HG02852 (cell line): ENCODE measurements at regions not wholly inside any gene's neighbourhood (a gene's known extent, or its start where the extent isn't known, plus 50 kb on each side); places are given as distances from the start of the nearest gene placed in this dataset.
"Not testable (repeated sequence)": the region's sequence is repeated elsewhere in the genome, so short reads cannot be mapped to it uniquely, and the experiment has no call there.

Experiments used
- ATAC-seq: cut with Tn5 transposase; IDR thresholded peaks from one replicate; pipeline ENCODE4 v1.9.1; 2021; ENCODE audit warnings: mild to moderate bottlenecking, moderate library complexity; ENCODE audit not compliant: unreplicated experiment

DNA sequence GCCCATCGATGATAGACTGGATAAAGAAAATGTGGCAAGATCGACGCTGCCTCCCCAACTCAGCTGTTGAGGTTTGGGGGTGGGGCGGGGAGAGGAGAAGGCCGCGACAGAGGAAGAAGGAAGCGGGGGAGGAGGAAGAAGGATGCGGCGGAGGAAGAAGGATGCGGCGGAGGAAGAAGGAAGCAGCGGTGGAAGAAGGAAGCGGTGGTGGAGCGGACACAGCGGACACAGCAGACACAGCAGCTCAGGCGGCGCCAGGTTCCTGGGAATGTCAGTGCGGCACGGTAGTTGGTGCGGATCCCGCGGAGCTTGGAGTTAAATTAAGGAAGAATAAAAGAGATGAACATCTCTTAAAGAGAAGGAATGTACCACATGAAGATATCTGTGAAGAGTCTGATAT is 163.9 kb upstream of the NT5E start:
- no peak for ATAC-seq

DNA sequence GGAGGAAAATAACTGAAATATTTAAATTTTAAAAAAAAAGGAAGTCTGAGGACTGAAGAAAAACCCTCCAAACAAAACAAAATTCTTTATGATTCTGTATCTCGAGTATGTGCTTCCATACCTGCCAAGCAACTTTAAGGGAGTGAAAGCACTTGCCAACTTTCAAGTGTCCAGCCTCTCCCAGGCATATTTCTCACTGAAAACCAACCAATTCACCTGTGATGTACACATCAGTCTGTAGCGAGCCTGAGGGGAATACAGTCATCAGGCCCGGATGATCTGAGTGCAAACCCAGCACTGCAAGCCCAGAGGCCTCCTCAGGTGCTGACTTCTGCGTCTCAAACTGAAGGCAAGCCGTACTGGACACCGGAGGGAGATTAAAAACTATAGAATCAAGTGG is 164.8 kb upstream of the NT5E start:
- no peak for ATAC-seq

DNA sequence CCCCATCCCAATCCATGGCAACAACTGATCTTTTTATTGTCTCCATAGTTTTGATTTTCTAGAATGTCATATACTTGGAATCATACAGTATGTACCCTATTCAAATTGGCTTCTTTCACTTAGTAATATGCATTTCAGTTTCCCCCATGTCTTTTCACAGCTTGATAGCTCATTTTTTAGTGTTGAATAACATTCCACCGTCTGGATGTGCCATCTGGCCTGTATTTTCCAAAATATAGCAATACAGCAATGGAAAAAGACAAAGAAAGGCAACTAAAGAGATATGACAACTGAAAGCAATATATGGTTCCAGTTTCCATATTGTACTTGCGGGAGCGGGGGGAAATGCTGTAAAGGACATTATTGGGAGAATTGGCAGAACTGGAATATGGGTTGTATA is 166.4 kb upstream of the NT5E start:
- no peak for ATAC-seq

DNA sequence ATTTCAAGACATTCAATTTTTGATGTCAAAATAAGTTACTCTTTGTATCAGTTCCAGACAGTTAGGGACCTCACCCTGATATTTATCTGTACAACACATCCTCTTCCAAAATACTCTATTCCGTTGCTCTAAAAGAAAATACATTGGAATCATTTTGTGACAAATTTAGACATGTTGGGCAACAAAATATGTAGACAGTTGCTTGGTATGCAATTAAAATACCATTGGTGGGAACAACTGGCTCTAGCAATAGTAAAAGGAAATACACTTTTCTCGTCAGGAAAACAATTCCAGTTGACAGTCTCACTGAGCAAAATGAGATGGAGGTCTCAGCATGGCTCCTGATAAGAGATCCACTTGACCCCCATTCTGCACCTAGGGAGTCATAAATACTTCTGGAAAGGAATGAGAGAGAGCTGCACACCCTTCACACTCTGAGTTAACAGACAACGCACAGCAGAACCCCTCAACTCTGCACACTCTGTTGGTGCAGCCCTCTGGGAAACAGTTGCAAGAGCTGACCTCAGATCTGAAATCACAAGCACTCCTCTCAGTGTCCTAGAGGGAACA is 171.3 kb upstream of the NT5E start:
- no peak for ATAC-seq

DNA sequence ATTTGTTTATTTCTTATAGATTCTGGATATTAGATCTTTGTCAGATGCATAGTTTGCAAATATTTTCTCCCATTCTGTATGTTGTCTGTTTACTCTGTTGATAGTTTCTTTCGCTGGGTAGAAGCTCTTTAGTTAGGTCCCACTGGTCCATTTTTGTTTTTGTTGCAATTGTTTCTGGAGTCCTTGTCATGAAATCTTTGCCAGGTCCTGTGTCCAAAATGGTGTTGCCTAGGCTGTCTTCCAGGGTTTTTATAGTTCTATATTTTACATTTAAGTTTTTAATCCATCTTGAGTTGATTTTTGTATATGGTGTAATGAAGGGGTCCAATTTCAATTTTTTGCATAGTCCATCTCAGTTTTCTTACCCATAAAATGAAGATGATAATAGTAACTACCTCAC is 173.9 kb upstream of the NT5E start:
- ATAC-seq: not testable (repeated sequence)

DNA sequence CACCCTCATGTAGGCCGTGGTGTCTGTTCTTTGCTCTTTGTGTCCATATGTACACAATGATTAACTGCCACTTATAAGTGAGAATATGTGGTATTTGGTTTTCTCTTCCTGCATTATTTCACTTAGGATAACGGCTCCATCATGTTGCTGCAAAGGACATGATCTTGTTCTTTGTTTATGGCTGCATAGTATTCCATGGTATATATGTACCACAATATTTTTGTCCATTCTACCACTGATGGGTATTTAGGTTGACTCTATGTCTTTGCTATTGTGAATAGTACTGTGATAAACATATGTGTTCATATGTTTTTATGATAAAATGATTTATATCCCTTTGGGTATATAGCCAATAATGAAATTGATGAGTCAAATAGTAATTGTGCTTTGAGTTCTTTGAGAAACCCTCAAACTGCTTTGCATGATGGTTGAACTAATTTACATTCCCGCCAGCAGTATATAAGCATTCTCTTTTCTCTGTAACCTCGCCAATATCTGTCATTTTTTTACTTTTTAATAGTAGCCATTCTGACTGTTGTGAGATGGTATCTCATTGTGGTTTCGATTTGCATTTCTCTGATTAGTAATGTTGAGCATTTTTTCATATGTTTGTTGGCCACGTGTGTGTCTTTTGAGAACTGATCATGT is 174.4 kb upstream of the NT5E start:
- ATAC-seq: no peak

DNA sequence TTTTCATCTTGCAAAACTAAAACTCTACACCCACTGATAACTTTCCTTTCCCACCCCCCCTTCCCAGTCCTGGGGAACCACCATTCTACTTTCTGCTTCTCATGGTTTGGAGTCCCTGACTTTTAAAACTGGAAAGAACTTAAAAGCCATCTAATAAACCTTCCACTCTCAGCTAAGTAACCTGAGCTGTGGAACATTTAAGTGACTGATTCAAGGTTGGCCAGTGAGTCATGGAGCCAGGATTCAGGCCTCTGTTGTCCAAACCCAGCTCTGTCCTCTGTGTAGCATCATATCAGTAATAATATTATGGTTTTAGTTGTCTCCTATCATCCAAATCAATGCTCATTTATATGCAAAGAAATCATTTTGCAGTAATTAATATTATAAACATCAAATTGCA is 176.0 kb upstream of the NT5E start:
- no peak for ATAC-seq

DNA sequence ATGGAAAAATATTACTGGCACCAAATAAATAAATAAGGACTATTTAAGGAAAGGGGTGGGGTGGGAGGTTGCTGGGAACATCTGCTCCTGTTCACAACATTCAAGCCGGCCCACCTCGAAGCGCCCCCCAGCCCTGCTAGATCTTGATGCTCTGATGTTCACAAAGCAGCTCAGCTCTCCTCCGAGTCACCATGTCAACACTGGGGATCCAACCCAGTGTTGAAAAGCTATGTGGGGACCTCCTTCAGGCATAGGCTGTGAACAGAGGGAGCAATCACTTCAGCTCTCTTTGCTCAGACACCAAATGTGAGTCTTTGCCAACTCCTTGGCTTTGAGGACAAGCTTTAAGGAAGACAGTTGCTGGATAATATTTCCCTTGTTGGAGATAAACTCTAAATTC is 176.8 kb upstream of the NT5E start:
- ATAC-seq: no peak

DNA sequence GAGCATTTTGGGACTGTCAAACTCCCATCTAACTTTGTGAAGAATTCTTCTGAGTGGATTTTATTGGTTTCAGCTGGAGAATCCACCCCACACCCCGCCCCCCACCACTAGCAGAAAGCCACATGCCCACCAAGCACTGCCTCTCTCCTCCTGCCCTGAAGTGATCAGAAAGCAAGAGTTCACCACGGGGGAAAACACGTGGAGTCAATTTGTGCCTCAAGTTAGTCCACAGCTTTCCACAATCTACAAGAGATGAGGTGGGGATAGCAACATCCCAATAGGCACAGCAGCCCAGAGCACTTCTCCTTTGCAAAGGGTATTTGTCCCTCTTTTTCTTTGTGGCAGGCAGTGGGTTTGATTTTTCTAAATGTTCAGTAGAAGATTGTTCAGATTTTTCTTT is 177.3 kb upstream of the NT5E start:
- ATAC-seq: no peak

DNA sequence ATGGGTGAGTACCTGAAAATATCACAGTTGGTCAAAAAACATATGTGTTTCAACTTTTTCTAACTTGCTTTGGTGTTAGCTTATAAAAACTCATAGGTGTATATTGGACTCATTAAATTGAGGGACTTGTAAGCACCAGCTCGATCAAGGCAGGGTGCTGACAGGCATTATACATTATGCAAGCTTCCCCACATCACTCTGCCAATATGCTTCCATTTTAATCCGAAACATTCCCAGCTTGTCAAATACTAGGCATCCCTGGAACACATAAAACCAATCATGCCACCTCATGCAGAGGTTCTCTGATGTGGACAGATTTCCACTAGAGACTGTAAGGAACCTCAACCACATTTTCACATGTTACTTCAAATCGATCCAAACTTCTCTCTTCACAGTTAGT is 187.3 kb upstream of the NT5E start:
- ATAC-seq: no peak

DNA sequence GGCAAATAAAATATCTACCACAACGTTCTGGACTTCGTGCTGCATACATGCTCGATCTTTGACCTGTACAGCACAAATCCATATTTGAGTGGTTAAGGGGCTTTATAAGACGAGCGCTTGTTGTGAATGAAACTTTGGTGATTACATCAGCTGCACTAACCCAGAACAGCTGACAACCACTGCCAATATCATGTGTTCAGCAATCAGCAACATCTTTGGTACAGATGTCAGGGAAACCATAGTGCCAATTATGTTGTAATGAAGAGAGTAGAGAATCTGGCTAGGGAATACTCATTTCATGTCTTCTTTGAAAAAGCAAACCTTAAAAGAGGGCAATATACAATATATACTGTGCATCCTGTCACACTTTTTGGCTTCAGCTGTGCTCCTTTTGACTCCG is 188.6 kb upstream of the NT5E start:
- ATAC-seq: no peak

DNA sequence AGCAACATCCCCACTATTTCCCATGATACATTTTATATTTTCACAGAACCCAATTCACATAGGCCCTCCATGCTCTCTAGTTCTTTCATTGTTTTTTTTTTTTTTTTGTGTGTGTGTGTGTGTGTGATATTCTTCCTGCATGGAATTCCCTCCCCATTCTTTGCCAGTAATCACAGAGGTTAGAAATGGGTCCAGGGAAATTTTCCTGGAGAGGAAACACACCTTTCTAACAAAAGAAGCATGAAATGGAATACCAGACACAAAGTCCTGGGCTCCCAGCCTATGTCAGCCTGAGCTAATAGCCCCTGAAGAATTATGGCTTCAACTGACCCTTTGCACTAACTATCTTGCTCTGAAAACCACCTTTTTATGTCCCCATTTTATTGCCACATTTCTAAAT is 194.2 kb upstream of the NT5E start:
- ATAC-seq: no peak

DNA sequence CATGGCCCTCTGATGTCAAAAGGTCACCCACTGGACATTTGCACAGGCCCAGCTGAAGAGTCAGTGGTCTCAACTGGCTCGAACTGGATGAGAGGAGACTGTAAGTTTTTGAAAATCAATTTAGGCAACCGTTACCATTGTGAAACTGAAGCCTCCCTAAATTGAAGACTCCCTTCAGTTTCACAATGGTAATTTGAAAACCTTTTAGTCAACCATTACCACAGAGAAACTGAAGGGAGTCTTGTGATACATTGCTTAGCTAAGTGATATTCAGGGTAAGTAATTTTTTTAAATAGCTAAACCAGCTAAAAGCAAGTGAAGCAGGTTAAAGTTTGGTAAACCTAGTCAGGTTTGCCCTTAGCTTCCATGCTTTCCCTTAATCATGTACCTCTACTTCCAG is 197.3 kb upstream of the NT5E start:
- no peak for ATAC-seq

DNA sequence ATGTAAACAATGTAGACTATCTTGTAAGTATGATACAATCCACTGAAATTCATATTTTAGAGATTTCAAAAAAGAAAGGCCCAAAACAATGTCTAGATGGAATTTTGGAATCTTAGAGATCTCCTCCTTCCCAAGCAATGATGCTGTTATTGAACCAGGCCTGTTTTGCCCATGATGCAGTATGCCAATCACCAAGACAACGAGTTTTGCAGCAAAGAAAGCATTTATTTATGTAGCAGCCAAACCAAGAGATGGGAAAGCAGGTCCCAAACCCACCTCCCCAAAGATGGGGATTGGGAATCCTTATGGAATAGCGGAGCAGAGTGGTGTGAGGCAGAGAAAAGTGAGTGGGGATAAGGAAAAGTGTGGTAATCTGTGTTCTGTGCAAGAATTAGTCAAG is 197.8 kb upstream of the NT5E start:
- no peak for ATAC-seq

DNA sequence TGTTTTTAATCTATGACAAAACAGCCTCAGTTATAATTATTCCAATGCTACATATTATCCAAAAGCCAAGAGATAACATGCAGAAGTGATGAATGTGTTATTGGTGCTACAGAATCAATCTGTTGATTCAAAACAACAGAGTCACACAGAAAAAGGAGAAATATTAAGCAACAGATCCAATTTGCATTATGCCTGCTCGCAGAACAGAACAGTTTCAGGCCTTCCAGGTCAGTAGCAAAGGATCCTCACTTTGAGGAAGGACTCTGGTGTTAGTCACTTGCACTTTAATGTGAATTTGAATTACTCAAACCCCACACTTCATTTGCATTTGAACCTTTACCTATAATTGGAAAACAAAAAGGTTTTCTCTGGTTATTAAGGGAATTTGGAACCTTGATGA is 198.6 kb upstream of the NT5E start:
- ATAC-seq: no peak

DNA sequence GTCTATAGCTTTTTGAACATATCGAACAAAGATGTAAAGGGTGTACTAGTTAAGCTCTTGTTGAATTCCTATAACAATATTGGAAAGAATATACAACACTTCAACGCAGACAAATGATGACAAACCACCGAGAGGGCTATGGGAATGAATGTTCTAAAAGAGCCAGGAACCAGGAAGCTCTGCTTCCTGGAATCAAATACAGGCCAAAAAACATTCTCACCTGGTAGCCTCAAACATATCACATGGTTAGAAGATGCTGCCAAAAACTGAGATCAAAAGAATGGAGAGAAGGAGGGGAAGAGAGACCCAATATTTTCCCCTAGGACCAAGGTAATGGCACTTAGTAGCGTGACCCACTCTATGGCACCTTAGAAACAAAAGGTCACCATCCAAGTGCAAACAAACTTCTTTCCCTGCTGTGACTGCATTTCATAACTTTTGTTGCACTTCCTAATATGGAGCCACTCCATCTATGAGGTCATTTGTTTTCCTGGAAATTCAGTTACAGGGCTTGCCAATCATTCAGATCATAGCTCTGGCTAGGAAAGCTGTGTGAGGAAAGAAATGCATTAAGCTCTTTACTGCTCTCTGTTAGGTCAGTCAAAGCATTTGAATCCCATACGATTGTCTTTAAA is 199.2 kb upstream of the NT5E start:
- ATAC-seq: no peak

DNA sequence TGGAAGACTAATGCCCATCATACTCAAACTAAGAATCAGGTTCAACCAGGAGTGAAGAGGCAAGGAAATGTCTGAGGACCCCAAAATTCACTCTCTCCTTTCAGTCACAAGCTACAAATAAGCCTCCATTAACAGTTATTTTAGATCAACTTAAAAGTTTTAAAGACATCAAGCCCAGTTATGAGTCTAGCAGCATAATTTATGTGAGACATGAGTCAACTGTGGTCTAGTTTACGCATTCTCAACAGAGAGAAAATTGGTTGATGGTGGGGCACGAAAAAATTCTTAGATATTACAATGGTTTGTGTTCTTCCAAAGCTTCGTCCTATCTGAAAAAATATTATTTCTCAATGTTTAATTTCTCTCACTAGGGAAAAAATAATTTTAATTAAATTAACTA is 204.9 kb upstream of the NT5E start:
- ATAC-seq: no peak

DNA sequence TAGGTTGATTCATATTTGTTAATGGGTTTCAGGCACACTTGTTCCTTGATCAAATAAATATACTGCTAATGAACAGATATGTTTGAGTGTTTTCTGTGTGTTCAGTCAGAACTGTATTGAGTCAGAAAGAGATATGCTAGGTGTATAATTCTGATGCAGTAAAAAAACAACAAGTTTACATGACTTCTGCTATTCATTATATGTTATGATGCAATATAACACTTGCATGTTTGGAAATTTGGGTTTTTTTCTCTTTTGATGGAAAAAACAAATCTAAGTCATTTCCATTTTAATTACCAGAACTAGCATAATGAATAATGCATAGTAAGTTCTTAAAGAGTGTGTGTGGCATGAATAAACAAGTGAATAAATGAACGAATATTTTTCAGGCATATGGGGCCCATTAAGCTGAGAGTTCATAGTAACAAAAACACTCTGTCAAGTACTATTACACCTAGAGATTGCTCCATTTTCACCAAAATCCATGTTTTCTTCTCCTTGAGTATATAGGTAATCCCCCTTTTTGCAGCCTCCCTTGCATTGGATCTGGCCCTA is 208.3 kb upstream of the NT5E start:
- ATAC-seq: no peak

DNA sequence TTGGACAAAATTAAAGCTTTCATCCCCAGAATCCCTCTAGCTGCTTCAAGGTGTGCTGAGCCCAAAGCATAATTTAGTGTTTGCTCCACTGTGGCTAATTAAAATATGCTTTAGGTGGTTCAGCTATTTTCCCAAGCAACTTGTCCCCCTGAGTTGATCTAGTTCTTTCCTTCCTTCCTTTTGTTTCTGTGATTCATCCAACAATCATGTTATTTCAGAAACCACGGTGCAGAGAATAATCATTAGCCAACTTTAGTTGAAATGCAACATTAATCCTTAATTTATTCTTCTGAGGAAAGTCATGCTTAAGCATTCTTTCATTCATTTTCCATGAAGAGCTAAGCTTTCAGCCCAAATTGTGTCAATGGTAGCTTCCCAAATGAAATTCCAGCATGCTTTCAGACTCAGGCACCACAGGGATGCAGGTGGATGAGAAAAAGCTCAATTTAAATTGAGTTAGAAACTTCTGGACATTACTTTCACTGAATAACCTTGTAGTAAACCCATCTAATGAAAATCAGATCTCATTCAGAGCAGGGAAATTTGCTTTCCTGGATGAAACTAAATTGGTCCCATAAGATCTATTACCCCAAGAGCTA is 209.0 kb upstream of the NT5E start:
- ATAC-seq: no peak

DNA sequence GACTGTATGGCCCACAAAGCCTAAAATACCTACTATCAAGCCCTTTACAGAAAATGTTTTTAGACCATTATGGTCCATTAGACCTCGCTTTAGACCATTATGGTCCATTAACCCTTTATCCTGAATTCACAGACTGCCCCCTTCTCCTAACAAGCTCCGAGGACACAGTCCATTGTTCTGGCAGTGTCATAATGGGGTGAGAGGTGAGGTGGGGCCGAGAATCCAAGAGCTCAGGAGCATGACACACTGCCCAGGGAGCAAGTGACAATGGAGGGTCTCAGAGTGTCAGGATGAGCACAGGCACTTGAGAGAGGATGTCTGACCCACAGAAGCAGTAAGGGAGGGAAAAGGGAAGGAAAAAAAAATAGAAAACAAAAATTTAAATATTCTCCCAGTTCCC is 212.4 kb upstream of the NT5E start:
- ATAC-seq: no peak

DNA sequence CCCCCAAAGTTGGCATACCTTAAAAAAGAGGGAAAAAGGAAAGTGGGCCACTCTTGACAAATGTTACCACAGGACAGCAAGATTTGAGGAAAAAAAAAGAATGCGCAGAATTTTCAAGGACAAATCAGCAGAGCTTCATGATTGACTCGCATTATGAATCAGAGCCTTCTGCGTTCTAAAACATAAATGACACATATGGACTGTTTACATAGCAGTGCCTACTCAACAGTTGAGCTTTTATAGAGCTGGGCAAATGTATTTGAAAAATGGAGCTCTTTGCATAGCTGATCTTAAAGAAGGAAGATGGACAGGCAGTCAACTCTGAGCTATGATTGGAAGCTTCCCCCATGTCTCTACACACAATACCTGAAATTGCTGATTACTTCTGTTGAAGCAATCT is 213.2 kb upstream of the NT5E start:
- no peak for ATAC-seq

DNA sequence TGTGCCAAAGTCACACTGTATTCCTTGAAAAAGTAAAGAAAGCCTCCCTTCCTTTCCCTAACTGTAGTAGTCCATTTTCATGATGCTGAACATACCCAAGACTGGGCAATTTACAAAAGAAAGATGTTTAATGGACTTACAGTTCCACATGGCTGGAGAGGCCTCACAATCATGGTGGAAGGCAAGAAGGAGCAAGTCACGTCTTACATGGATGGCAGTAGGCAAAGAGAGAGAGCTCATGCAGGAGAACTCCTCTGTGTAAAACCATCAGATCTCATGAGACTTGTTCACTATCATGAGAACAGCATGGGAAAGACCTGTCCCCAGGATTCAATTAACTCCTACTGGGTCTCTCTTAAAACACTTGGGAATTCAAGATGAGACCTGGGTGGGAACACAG is 222.5 kb upstream of the NT5E start:
- not testable (repeated sequence) for ATAC-seq
